DND-41 (cell line): ENCODE measurements at regions not wholly inside any gene's neighbourhood (a gene's known extent, or its start where the extent isn't known, plus 50 kb on each side); places are given as distances from the start of the nearest gene placed in this dataset.

Source experiments
- EZH2 ChIP-seq: IDR thresholded peaks from 3 replicates; pipeline ENCODE4 v1.6.1; 2012; ENCODE audit warnings: borderline replicate concordance, low read depth, mild to moderate bottlenecking, moderate library complexity, low read length, inconsistent platforms; ENCODE audit not compliant: severe bottlenecking
- TF ChIP-seq, protein P1 (sequence below): IDR thresholded peaks from 2 replicates; pipeline ENCODE4 v1.5.1; 2012; ENCODE audit warnings: borderline replicate concordance, low read length, moderate library complexity, mild to moderate bottlenecking; ENCODE audit not compliant: poor library complexity, severe bottlenecking; ENCODE audit errors: extremely low read depth

DNA sequence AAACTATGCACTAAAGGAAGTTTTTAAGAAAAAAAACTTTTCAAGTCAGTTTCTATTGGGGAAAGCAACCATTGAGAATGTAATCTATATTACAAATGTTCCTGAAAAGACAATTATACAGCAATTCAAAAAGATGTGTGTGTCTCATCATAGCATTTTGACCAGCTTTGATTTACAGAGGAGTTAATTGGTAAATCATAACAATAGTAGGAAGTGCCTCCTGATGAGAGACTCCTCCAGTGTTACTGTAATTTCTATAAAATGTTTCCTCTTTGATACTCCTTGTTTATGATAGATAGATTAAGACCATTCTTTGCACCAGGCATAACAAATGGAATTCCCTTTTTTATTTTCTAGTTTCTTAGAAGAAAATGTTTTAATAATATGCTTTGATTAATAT lies 249.9 kb downstream of the CALCRL start:
- TF ChIP-seq, protein P1, sequence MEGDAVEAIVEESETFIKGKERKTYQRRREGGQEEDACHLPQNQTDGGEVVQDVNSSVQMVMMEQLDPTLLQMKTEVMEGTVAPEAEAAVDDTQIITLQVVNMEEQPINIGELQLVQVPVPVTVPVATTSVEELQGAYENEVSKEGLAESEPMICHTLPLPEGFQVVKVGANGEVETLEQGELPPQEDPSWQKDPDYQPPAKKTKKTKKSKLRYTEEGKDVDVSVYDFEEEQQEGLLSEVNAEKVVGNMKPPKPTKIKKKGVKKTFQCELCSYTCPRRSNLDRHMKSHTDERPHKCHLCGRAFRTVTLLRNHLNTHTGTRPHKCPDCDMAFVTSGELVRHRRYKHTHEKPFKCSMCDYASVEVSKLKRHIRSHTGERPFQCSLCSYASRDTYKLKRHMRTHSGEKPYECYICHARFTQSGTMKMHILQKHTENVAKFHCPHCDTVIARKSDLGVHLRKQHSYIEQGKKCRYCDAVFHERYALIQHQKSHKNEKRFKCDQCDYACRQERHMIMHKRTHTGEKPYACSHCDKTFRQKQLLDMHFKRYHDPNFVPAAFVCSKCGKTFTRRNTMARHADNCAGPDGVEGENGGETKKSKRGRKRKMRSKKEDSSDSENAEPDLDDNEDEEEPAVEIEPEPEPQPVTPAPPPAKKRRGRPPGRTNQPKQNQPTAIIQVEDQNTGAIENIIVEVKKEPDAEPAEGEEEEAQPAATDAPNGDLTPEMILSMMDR: no peak
- no peak for TF ChIP-seq EZH2
